HG02852 (cell line): ENCODE measurements at regions not wholly inside any gene's neighbourhood (a gene's known extent, or its start where the extent isn't known, plus 50 kb on each side); places are given as distances from the start of the nearest gene placed in this dataset.
"Not testable (repeated sequence)": the region's sequence is repeated elsewhere in the genome, so short reads cannot be mapped to it uniquely, and the experiment has no call there.

ENCODE experiments used
- ATAC-seq: cut with Tn5 transposase; IDR thresholded peaks from one replicate; pipeline ENCODE4 v1.9.1; 2021; ENCODE audit warnings: mild to moderate bottlenecking, moderate library complexity; ENCODE audit not compliant: unreplicated experiment

GRCh38 chr9:36521148-36521547, 51.5 kb upstream of the MELK start:
- no peak for ATAC-seq

- no peak for ATAC-seq
These were observed 55.6 kb upstream of the MELK start for GRCh38 chr9:36517131-36517530.

- ATAC-seq = no peak
These were observed 68.5 kb upstream of the MELK start for GRCh38 chr9:36504156-36504555.

- ATAC-seq = no peak
These were observed 69.3 kb upstream of the MELK start for GRCh38 chr9:36503172-36504088.

GRCh38 chr9:36501727-36502126, 71.0 kb upstream of the MELK start:
- no peak for ATAC-seq

GRCh38 chr9:36500931-36501330, 71.8 kb upstream of the MELK start:
- not testable (repeated sequence) for ATAC-seq

- ATAC-seq = no peak
These were observed 73.4 kb upstream of the MELK start for GRCh38 chr9:36499174-36499890.

GRCh38 chr9:36493564-36493963, 79.1 kb upstream of the MELK start:
- not testable (repeated sequence) for ATAC-seq

GRCh38 chr9:36492865-36493264, 79.8 kb upstream of the MELK start:
- no peak for ATAC-seq

GRCh38 chr9:36489453-36489852, 83.2 kb upstream of the MELK start:
- no peak for ATAC-seq

- ATAC-seq = no peak
These were observed 84.3 kb upstream of the MELK start for GRCh38 chr9:36488389-36488756.

GRCh38 chr9:36487482-36488388, 85.0 kb upstream of the MELK start:
- ATAC-seq = peak; percentile 85

- peak; percentile 41 for ATAC-seq
These were observed 85.7 kb upstream of the MELK start for GRCh38 chr9:36486933-36487481.

- peak; percentile 2 for ATAC-seq
These were observed 86.3 kb upstream of the MELK start for GRCh38 chr9:36486329-36486932.

- ATAC-seq = no peak
These were observed 85.7 kb upstream of the RNF38 start for GRCh38 chr9:36485647-36486328.

- no peak for ATAC-seq
These were observed 84.1 kb upstream of the RNF38 start for GRCh38 chr9:36484124-36484523.

- ATAC-seq = no peak
These were observed 79.0 kb upstream of the RNF38 start for GRCh38 chr9:36479101-36479500.

GRCh38 chr9:36471359-36471758, 71.3 kb upstream of the RNF38 start:
- ATAC-seq = no peak

GRCh38 chr9:36470643-36471290, 70.7 kb upstream of the RNF38 start:
- peak; percentile 94 for ATAC-seq
